ACC112 (cell line): ENCODE measurements at regions not wholly inside any gene's neighbourhood (a gene's known extent, or its start where the extent isn't known, plus 50 kb on each side); places are given as distances from the start of the nearest gene placed in this dataset.

Experiments
- H2AFZ ChIP-seq: fragments of 200-600 bp; sonication (generic); one replicate; pipeline ENCODE4 v1.6.0; 2017; ENCODE audit warnings: antibody characterized with exemption, low read length; ENCODE audit not compliant: unreplicated experiment
- H3K27ac ChIP-seq: fragments of 200-600 bp; sonication (generic); 2 replicates; pipeline ENCODE4 v1.5.1; 2014; ENCODE audit warnings: low read depth, mild to moderate bottlenecking, antibody characterized with exemption, low read length, moderate library complexity
- H3K27me3 ChIP-seq: fragments of 200-600 bp; sonication (generic); 2 replicates; pipeline ENCODE4 v1.6.1; 2014; ENCODE audit warnings: mild to moderate bottlenecking, antibody characterized with exemption, low read length, moderate library complexity, mixed read lengths; ENCODE audit not compliant: insufficient read depth
- H3K36me3 ChIP-seq: fragments of 200-600 bp; sonication (generic); 2 replicates; pipeline ENCODE4 v1.6.1; 2016; ENCODE audit warnings: mild to moderate bottlenecking, antibody characterized with exemption, low read length, moderate library complexity, mixed read lengths; ENCODE audit not compliant: insufficient read depth
- H3K4me1 ChIP-seq: fragments of 200-600 bp; sonication (generic); one replicate; pipeline ENCODE4 v1.6.1; 2016; ENCODE audit warnings: low read length, mixed read lengths; ENCODE audit not compliant: insufficient read depth, unreplicated experiment, control insufficient read depth
- H3K4me3 ChIP-seq: fragments of 200-600 bp; sonication (generic); 2 replicates; pipeline ENCODE4 v1.5.1; 2014; ENCODE audit warnings: mild to moderate bottlenecking, low read depth, low read length
- H3K79me2 ChIP-seq: fragments of 200-600 bp; sonication (generic); one replicate; pipeline ENCODE4 v1.6.0; 2016; ENCODE audit warnings: low read length; ENCODE audit not compliant: control insufficient read depth, unreplicated experiment, insufficient read depth

- H3K27ac ChIP-seq = no peak overlapping the region
- H2AFZ ChIP-seq = no peak overlapping the region
- H3K79me2 ChIP-seq = no peaks in the 10 kb centered on the region
Measured at GRCh38 chr5:28046596-28046995, 1008.2 kb upstream of the CDH9 start.

DNA sequence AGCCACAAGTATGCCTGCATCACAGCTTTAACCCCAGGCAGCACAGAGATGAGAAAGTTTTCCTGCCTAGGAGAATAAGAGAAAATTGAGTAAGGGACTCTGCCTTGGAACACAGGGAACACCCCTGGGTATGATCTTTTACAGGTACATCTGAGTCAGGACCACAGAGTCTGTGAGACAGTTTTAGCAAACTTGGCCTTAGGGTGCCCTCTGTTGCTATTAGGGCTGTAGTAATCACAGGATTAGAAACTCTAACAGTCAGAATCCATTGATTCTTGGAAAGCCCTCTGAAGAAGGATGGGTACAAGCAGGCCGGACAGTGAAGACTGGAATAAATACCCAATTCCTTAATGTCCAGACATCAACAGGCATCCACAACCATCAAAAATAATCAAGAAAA, 989.5 kb upstream of the CDH9 start:
- H3K4me1 ChIP-seq = no peaks in the 10 kb centered on the region
- no peak overlapping the region for H3K4me3 ChIP-seq
- no peaks in the 10 kb centered on the region for H3K36me3 ChIP-seq
- no peak overlapping the region for H3K27ac ChIP-seq
- H2AFZ ChIP-seq = no peak overlapping the region
- no peaks in the 10 kb centered on the region for H3K27me3 ChIP-seq
- no peaks in the 10 kb centered on the region for H3K79me2 ChIP-seq

More at GRCh38 chr5:28046596-28046995, 1008.2 kb upstream of the CDH9 start:
- Histone ChIP-seq H3K4me1 (no peaks in the 10 kb centered on the region), H3K4me3 (no peak overlapping the region), H3K27me3 (no peaks in the 10 kb centered on the region), H3K36me3 (no peaks in the 10 kb centered on the region)

- Histone ChIP-seq H3K79me2 (no peaks in the 10 kb centered on the region), H3K4me1 (no peaks in the 10 kb centered on the region), H3K27ac (no peak overlapping the region), H3K27me3 (no peaks in the 10 kb centered on the region), H3K4me3 (no peak overlapping the region), H2AFZ (no peak overlapping the region), H3K36me3 (no peaks in the 10 kb centered on the region)
Measured at GRCh38 chr5:28017178-28017577, 978.8 kb upstream of the CDH9 start.

- Histone ChIP-seq H3K4me1 (no peaks in the 10 kb centered on the region), H3K79me2 (no peaks in the 10 kb centered on the region), H3K27me3 (no peaks in the 10 kb centered on the region), H3K36me3 (no peaks in the 10 kb centered on the region), H3K27ac (no peak overlapping the region), H2AFZ (no peak overlapping the region), H3K4me3 (no peak overlapping the region)
Measured at GRCh38 chr5:28014779-28015178, 976.4 kb upstream of the CDH9 start.

GRCh38 chr5:28012538-28012937, 974.2 kb upstream of the CDH9 start:
- Histone ChIP-seq H3K4me1 (no peaks in the 10 kb centered on the region), H2AFZ (no peak overlapping the region), H3K36me3 (no peaks in the 10 kb centered on the region), H3K4me3 (no peak overlapping the region), H3K27me3 (no peaks in the 10 kb centered on the region), H3K79me2 (no peaks in the 10 kb centered on the region), H3K27ac (no peak overlapping the region)

DNA sequence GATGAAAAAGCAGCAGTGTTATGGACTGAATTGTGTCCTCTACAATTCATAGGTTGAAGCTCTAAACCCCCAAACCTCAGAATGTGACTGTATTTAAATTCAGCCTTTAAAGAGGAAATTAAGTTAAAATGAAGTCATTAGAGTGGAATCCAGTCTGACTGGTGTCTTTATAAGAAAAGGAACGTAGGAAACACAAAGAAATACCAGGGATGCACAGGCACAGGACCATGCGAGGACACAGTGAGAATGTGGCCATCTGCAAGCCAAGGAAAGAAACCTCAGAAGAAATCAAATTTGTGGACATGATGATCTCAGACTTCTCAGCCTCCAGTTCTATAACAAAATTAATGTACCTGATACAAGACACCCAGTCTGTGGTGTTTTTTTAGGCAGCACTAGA, 971.2 kb upstream of the CDH9 start:
- no peaks in the 10 kb centered on the region for H3K36me3 ChIP-seq
- H3K4me3 ChIP-seq = no peak overlapping the region
- H3K79me2 ChIP-seq = no peaks in the 10 kb centered on the region
- H2AFZ ChIP-seq = no peak overlapping the region
- no peaks in the 10 kb centered on the region for H3K4me1 ChIP-seq
- H3K27me3 ChIP-seq = no peaks in the 10 kb centered on the region
- H3K27ac ChIP-seq = no peak overlapping the region

GRCh38 chr5:27996665-27997064, 958.3 kb upstream of the CDH9 start:
- Histone ChIP-seq H3K36me3 (no peaks in the 10 kb centered on the region), H3K27ac (no peak overlapping the region), H3K4me3 (no peak overlapping the region), H3K79me2 (no peaks in the 10 kb centered on the region), H3K27me3 (no peaks in the 10 kb centered on the region), H2AFZ (no peak overlapping the region), H3K4me1 (no peaks in the 10 kb centered on the region)

DNA sequence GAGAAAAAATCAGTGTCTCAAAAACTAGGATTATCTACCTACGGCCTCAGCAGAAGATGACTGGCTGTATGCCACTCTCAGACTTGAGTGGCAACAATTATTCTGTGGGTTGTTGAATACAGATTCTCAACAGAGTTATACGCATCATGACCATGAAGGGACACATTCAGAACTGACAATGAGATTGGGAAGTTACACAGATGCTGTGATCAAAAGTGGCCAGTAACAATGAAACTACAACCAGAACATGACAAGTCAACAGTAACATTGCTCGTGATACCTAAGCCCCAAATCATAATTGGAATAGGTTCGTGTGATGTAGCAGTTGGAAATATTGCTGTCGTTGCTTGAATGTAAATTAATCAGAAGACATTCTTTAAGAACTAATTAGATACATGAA, 957.5 kb upstream of the CDH9 start:
- H3K36me3 ChIP-seq = no peaks in the 10 kb centered on the region
- H3K4me1 ChIP-seq = no peaks in the 10 kb centered on the region
- H3K27ac ChIP-seq = no peak overlapping the region
- no peak overlapping the region for H3K4me3 ChIP-seq
- H2AFZ ChIP-seq = no peak overlapping the region
- no peaks in the 10 kb centered on the region for H3K27me3 ChIP-seq
- no peaks in the 10 kb centered on the region for H3K79me2 ChIP-seq

GRCh38 chr5:27978322-27978721, 939.9 kb upstream of the CDH9 start:
- Histone ChIP-seq H3K27ac (no peak overlapping the region), H3K4me1 (no peaks in the 10 kb centered on the region), H3K79me2 (no peaks in the 10 kb centered on the region), H3K36me3 (no peaks in the 10 kb centered on the region), H2AFZ (no peak overlapping the region), H3K27me3 (no peaks in the 10 kb centered on the region), H3K4me3 (no peak overlapping the region)

- no peaks in the 10 kb centered on the region for H3K4me1 ChIP-seq
- no peak overlapping the region for H2AFZ ChIP-seq
- H3K27ac ChIP-seq = no peak overlapping the region
- no peaks in the 10 kb centered on the region for H3K79me2 ChIP-seq
- H3K27me3 ChIP-seq = no peaks in the 10 kb centered on the region
- H3K36me3 ChIP-seq = no peaks in the 10 kb centered on the region
- no peak overlapping the region for H3K4me3 ChIP-seq
Measured at GRCh38 chr5:27969157-27969556, 930.8 kb upstream of the CDH9 start.

- Histone ChIP-seq H3K27me3 (no peaks in the 10 kb centered on the region), H3K4me3 (no peak overlapping the region), H3K4me1 (no peaks in the 10 kb centered on the region), H3K36me3 (no peaks in the 10 kb centered on the region), H3K79me2 (no peaks in the 10 kb centered on the region), H3K27ac (no peak overlapping the region), H2AFZ (no peak overlapping the region)
Measured at GRCh38 chr5:27963050-27963783, 924.8 kb upstream of the CDH9 start.
